ENCODE measurements at regions not wholly inside any gene's neighbourhood (a gene's known extent, or its start where the extent isn't known, plus 50 kb on each side); places are given as distances from the start of the nearest gene placed in this dataset.

GRCh38 chr14:38868399-38869290, 234.4 kb downstream of the SEC23A start (continued):
- TF ChIP-seq ZNF710 (CRISPR knock-in tag; IDR thresholded peaks at IDR 0.05; ENCODE audit: borderline replicate concordance), result no peak
- TF ChIP-seq JDP2 (CRISPR knock-in tag; IDR thresholded peaks at IDR 0.05; ENCODE audit: borderline replicate concordance), result no peak
- 0 out of 2 replicates have a peak, but pooled peaks have one; percentile 73 for TF ChIP-seq TOE1 (CRISPR knock-in tag; IDR thresholded peaks at IDR 0.05)
- peak; percentile 83 for TF ChIP-seq HDAC1 (CRISPR knock-in tag; IDR thresholded peaks at IDR 0.05)
- TF ChIP-seq FOXP1 (IDR thresholded peaks at IDR 0.05), result no peak
- TF ChIP-seq FOXP1 (CRISPR knock-in tag; IDR thresholded peaks at IDR 0.05), result peak; percentile 97
- peak; percentile 7; the same call in 1 of the 2 replicates for TF ChIP-seq POGK (CRISPR knock-in tag; conservative IDR thresholded peaks at IDR 0.05)
- no peak for TF ChIP-seq SRSF4 (IDR thresholded peaks at IDR 0.05; ENCODE audit: low read depth, low read length, poor library complexity, severe bottlenecking)
- TF ChIP-seq USF2 (IDR thresholded peaks at IDR 0.05; ENCODE audit: low read depth, low read length), result no peak
- TF ChIP-seq USF2 (CRISPR knock-in tag; IDR thresholded peaks at IDR 0.05; ENCODE audit: borderline replicate concordance), result 0 out of 2 replicates have a peak, but pooled peaks have one; percentile 8
- peak; percentile 79; the same call in 1 of the 2 replicates for TF ChIP-seq PITX1 (CRISPR knock-in tag; IDR thresholded peaks at IDR 0.05)
- TF ChIP-seq DDIT3 (CRISPR knock-in tag; IDR thresholded peaks at IDR 0.05), result no peak
- TF ChIP-seq DNMT1 (CRISPR knock-in tag; IDR thresholded peaks at IDR 0.05), result no peak

Data from HepG2 (cell line).